Renal cortical epithelial cell (primary cell): ENCODE measurements at regions not wholly inside any gene's neighbourhood (a gene's known extent, or its start where the extent isn't known, plus 50 kb on each side); places are given as distances from the start of the nearest gene placed in this dataset.

Experiments used
- DNase-seq: peaks from one replicate; pipeline ENCODE4 v3.0.0-alpha.2; 2011; ENCODE audit warnings: low read depth

GRCh38 chr19:28977826-28978225 lies 235.1 kb downstream of the UQCRFS1 start:
- DNase-seq = no peak

- no peak for DNase-seq
Observed at GRCh38 chr19:28972058-28972852, 240.7 kb downstream of the UQCRFS1 start.

- no peak for DNase-seq
Observed at GRCh38 chr19:28971513-28971912, 241.4 kb downstream of the UQCRFS1 start.

GRCh38 chr19:28971049-28971448 lies 241.9 kb downstream of the UQCRFS1 start:
- DNase-seq = no peak

- DNase-seq = peak; percentile 61
Observed at GRCh38 chr19:28968721-28969120, 244.2 kb downstream of the UQCRFS1 start.

GRCh38 chr19:28966737-28967399 lies 246.1 kb downstream of the UQCRFS1 start:
- DNase-seq = peak; percentile 70

GRCh38 chr19:28964500-28964899 lies 248.5 kb downstream of the UQCRFS1 start:
- DNase-seq = no peak

- DNase-seq = peak; percentile 42
Observed at GRCh38 chr19:28963486-28964250, 249.3 kb downstream of the UQCRFS1 start.

GRCh38 chr19:28961772-28962500 lies 251.0 kb downstream of the UQCRFS1 start:
- peak; percentile 81 for DNase-seq

- DNase-seq = peak; percentile 88
Observed at GRCh38 chr19:28960986-28961705, 251.8 kb downstream of the UQCRFS1 start.

GRCh38 chr19:28960586-28960985 lies 252.4 kb downstream of the UQCRFS1 start:
- peak; percentile 68 for DNase-seq

- peak; percentile 60 for DNase-seq
Observed at GRCh38 chr19:28956961-28957360, 256.0 kb downstream of the UQCRFS1 start.

- DNase-seq = peak; percentile 83
Observed at GRCh38 chr19:28956421-28956820, 256.5 kb downstream of the UQCRFS1 start.

GRCh38 chr19:28949535-28949934 lies 263.4 kb downstream of the UQCRFS1 start:
- no peak for DNase-seq

- no peak for DNase-seq
Observed at GRCh38 chr19:28949027-28949426, 263.9 kb downstream of the UQCRFS1 start.

- DNase-seq = no peak
Observed at GRCh38 chr19:28948566-28948965, 264.4 kb downstream of the UQCRFS1 start.

- no peak for DNase-seq
Observed at GRCh38 chr19:28948026-28948425, 264.9 kb downstream of the UQCRFS1 start.

- no peak for DNase-seq
Observed at GRCh38 chr19:28943651-28944050, 269.3 kb downstream of the UQCRFS1 start.

GRCh38 chr19:28941833-28942232 lies 271.1 kb downstream of the UQCRFS1 start:
- no peak for DNase-seq

GRCh38 chr19:28940751-28941500 lies 272.0 kb downstream of the UQCRFS1 start:
- peak; percentile 65 for DNase-seq
